Suprapubic skin (tissue), 3 donors: ENCODE measurements at regions not wholly inside any gene's neighbourhood (a gene's known extent, or its start where the extent isn't known, plus 50 kb on each side); places are given as distances from the start of the nearest gene placed in this dataset.

Experiments used
- EP300 ChIP-seq: sonication (generic); formaldehyde crosslinking; IDR thresholded peaks from one replicate; pipeline ENCODE4 v1.6.1; 2017; ENCODE audit warnings: antibody characterized with exemption
- POLR2A ChIP-seq, 2 donors: fragments of 450-650 bp; IDR thresholded peaks; one replicate each; pipeline ENCODE4 v1.6.1; 2017; ENCODE audit warnings: antibody characterized with exemption in 2 of 2, mild to moderate bottlenecking in 2 of 2, moderate library complexity in 2 of 2
- TF ChIP-seq, protein P1 (sequence below), 2 donors: fragments of 200-600 bp in 1 of 2; fragments of 450-650 bp in 1 of 2; sonication (generic) in 1 of 2; IDR thresholded peaks; one replicate each; pipeline ENCODE4 v1.5.1; 2016 to 2019; ENCODE audit warnings: antibody characterized with exemption in 2 of 2, mild to moderate bottlenecking in 1 of 2, moderate library complexity in 1 of 2

- TF ChIP-seq, protein P1, sequence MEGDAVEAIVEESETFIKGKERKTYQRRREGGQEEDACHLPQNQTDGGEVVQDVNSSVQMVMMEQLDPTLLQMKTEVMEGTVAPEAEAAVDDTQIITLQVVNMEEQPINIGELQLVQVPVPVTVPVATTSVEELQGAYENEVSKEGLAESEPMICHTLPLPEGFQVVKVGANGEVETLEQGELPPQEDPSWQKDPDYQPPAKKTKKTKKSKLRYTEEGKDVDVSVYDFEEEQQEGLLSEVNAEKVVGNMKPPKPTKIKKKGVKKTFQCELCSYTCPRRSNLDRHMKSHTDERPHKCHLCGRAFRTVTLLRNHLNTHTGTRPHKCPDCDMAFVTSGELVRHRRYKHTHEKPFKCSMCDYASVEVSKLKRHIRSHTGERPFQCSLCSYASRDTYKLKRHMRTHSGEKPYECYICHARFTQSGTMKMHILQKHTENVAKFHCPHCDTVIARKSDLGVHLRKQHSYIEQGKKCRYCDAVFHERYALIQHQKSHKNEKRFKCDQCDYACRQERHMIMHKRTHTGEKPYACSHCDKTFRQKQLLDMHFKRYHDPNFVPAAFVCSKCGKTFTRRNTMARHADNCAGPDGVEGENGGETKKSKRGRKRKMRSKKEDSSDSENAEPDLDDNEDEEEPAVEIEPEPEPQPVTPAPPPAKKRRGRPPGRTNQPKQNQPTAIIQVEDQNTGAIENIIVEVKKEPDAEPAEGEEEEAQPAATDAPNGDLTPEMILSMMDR (IDR thresholded peaks at IDR 0.05): no peak
- no peak for TF ChIP-seq EP300
- TF ChIP-seq POLR2A (IDR thresholded peaks at IDR 0.05): no peak
These were observed 109.2 kb upstream of the STT3B start for GRCh38 chr3:31423482-31423881.
